Mucosa of rectum (tissue), 2 donors: ENCODE measurements at regions not wholly inside any gene's neighbourhood (a gene's known extent, or its start where the extent isn't known, plus 50 kb on each side); places are given as distances from the start of the nearest gene placed in this dataset.

Experiments
- H3K27ac ChIP-seq, 2 donors: one replicate each; pipeline ENCODE4 v1.7.0; 2013; ENCODE audit warnings: inconsistent platforms in 2 of 2, low read depth in 2 of 2, low read length in 2 of 2
- H3K27me3 ChIP-seq, 2 donors: one replicate each; pipeline ENCODE4 v1.7.0; 2013; ENCODE audit warnings: low read length in 2 of 2; ENCODE audit not compliant: control insufficient read depth in 2 of 2, insufficient read depth in 2 of 2
- H3K36me3 ChIP-seq, 2 donors: one replicate each; pipeline ENCODE4 v1.7.0; 2013; ENCODE audit warnings: low read length in 2 of 2; ENCODE audit not compliant: control insufficient read depth in 2 of 2, insufficient read depth in 2 of 2
- H3K4me1 ChIP-seq, 2 donors: one replicate each; pipeline ENCODE4 v1.7.0; 2013; ENCODE audit warnings: low read length in 2 of 2, mild to moderate bottlenecking in 1 of 2; ENCODE audit not compliant: control insufficient read depth in 2 of 2, insufficient read depth in 2 of 2
- H3K4me3 ChIP-seq, 2 donors: one replicate each; pipeline ENCODE4 v1.7.0; 2013; ENCODE audit warnings: low read length in 2 of 2
- H3K9ac ChIP-seq, 2 donors: one replicate each; pipeline ENCODE4 v1.7.0; 2013; ENCODE audit warnings: low read length in 2 of 2, low read depth in 1 of 2, mild to moderate bottlenecking in 1 of 2
- H3K9me3 ChIP-seq, 2 donors: one replicate each; pipeline ENCODE4 v1.7.0; 2013; ENCODE audit warnings: low read length in 2 of 2; ENCODE audit not compliant: control insufficient read depth in 2 of 2
- donor health status: healthy.
- donor health status: Normal muscosa, but diverticular disease.

GRCh38 chr2:160952464-160953254 is 207.6 kb upstream of the TANK start:
- Histone ChIP-seq H3K9me3 (no peaks in the 10 kb centered on the region), H3K9ac (no peak overlapping the region), H3K27ac (peak overlapping the region in 1 of 2 donors; percentile 10), H3K27me3 (no peaks in the 10 kb centered on the region), H3K36me3 (no peaks in the 10 kb centered on the region), H3K4me3 (peak overlapping the region in 1 of 2 donors; percentile 43), H3K4me1 (no peaks in the 10 kb centered on the region)

GRCh38 chr2:160955578-160955977 is 204.7 kb upstream of the TANK start:
- Histone ChIP-seq H3K27me3 (no peaks in the 10 kb centered on the region), H3K9me3 (no peaks in the 10 kb centered on the region), H3K36me3 (no peaks in the 10 kb centered on the region), H3K9ac (no peak overlapping the region), H3K4me1 (no peaks in the 10 kb centered on the region), H3K27ac (no peak overlapping the region), H3K4me3 (no peak overlapping the region)

DNA sequence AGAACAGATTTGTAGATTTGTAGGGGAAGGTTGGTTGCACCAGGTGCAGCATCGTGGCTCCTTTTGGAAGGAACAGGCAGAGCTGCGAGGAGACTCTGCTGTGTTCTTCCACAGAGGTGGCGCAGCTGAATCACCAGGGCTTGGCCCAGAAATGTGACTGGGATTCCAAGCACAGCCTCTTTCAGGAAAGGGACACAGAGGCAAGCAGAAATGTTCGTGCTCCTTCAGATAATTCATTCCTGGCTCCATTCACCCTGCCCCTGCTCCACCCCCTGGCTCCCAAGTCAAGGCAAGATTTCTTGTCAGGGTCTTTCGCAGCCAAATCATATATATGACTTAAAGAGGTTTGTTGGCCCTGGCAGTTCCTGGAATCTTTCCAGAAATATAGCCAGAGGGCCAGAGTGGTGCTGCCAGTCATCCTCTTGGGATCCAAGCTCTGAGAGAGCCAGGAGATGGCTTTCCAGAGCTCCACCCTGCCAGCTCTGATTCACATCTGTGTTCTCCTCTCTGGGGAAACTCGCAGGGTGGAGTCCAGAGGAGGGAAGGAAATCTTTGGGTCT is 203.9 kb upstream of the TANK start:
- no peak overlapping the region for H3K4me3 ChIP-seq
- no peaks in the 10 kb centered on the region for H3K36me3 ChIP-seq
- no peaks in the 10 kb centered on the region for H3K27me3 ChIP-seq
- H3K9ac ChIP-seq, result no peak overlapping the region
- no peak overlapping the region for H3K27ac ChIP-seq
- no peaks in the 10 kb centered on the region for H3K4me1 ChIP-seq
- H3K9me3 ChIP-seq, result no peaks in the 10 kb centered on the region

- no peaks in the 10 kb centered on the region for H3K9me3 ChIP-seq
- no peaks in the 10 kb centered on the region for H3K36me3 ChIP-seq
- H3K4me1 ChIP-seq, result no peaks in the 10 kb centered on the region
- no peak overlapping the region for H3K9ac ChIP-seq
- no peak overlapping the region for H3K27ac ChIP-seq
- H3K4me3 ChIP-seq, result no peak overlapping the region
- H3K27me3 ChIP-seq, result peaks cover 0 to 3% of the 10 kb centered on the region in 2 donors
These were observed 196.3 kb upstream of the TANK start for GRCh38 chr2:160963957-160964356.

DNA sequence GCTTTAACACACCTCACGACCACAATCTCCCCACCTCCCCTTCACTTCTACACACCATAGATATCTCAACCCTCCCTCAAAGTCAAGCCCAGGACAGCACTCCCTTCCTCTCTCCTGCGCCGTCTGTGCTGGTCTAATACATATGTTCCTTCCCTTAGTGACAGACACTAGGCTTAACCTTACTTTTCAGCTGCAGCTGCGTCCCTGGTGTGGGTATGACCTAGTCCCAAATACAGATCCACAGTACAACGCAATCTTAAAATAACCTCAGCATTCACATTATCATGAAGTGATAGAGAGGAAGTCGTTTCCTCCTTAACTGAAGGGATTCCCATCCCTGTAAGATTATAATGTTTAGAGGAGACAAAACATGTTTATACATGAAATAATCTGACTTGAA is 192.7 kb upstream of the TANK start:
- H3K27me3 ChIP-seq, result peaks cover 0 to 3% of the 10 kb centered on the region in 2 donors
- no peak overlapping the region for H3K27ac ChIP-seq
- no peaks in the 10 kb centered on the region for H3K4me1 ChIP-seq
- H3K4me3 ChIP-seq, result no peak overlapping the region
- no peaks in the 10 kb centered on the region for H3K9me3 ChIP-seq
- H3K36me3 ChIP-seq, result no peaks in the 10 kb centered on the region
- no peak overlapping the region for H3K9ac ChIP-seq

DNA sequence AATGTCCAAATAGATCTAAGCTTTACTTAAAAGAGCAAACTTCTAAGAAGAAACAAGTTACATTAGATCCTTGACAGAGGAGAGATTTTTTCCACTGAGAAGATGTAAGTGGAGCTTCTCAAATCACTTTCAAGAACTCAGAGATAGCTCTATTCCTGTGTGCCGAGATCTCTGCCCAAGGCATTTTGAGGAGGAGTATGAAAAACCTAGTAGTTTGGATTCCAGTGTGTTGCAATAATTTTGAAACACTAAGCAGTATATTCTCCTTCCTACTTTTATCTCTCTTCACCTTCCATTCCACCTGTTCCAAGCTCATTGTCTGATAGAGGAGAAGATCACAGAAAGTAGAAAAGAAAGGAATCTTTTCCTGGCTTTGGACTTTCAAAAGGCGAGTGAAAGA is 192.0 kb upstream of the TANK start:
- H3K27me3 ChIP-seq, result peaks cover 0 to 3% of the 10 kb centered on the region in 2 donors
- H3K27ac ChIP-seq, result no peak overlapping the region
- H3K4me1 ChIP-seq, result no peaks in the 10 kb centered on the region
- H3K9me3 ChIP-seq, result no peaks in the 10 kb centered on the region
- no peak overlapping the region for H3K4me3 ChIP-seq
- H3K36me3 ChIP-seq, result no peaks in the 10 kb centered on the region
- H3K9ac ChIP-seq, result no peak overlapping the region

- Histone ChIP-seq H3K9ac (no peak overlapping the region), H3K27me3 (peaks cover 0 to 3% of the 10 kb centered on the region in 2 donors), H3K9me3 (no peaks in the 10 kb centered on the region), H3K36me3 (no peaks in the 10 kb centered on the region), H3K4me1 (no peaks in the 10 kb centered on the region), H3K4me3 (peak overlapping the region; percentile 46 to 70), H3K27ac (peak overlapping the region; percentile 46 to 55)
These were observed 189.9 kb upstream of the TANK start for GRCh38 chr2:160970052-160970965.

DNA sequence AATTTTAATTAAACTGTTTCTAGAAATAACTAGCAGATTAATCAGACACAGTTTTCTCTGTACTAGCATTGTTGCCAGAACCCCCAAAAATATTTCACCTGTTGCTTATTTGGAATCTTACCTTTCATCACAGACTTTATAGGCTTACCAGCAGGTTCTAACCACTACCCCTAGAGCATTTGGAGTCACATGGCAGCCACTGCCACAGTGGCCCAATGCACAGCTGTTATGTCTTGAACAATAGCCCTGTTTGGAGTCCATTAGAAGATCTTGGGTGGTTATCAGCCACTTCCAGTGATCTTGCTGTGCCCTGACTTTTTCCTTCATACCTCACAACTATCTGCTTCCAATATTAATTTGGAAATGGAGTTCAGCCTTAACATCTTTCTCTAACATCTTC is 186.2 kb upstream of the TANK start:
- H3K27me3 ChIP-seq, result no peaks in the 10 kb centered on the region
- H3K36me3 ChIP-seq, result no peaks in the 10 kb centered on the region
- no peak overlapping the region for H3K9ac ChIP-seq
- H3K9me3 ChIP-seq, result no peaks in the 10 kb centered on the region
- no peaks in the 10 kb centered on the region for H3K4me1 ChIP-seq
- H3K27ac ChIP-seq, result no peak overlapping the region
- H3K4me3 ChIP-seq, result no peak overlapping the region

DNA sequence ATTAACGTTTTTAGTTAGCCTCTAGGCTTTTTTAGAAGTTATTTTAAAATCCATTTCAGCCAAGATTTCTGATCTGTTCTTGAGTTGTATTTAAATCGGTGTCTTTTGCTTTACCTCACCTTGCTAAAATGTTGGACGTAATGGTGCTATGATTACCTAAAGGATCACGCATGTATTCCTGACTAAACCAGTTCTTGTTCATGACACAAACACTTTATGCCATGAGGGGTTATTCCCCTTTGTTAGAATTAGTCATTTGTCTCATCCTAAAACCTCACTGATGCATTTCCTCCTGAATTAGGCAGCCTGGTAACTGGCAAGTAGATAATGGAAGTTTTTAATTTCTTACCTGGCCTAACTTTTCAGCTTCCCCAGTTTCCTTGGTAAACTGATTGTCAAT is 185.4 kb upstream of the TANK start:
- Histone ChIP-seq H3K4me3 (no peak overlapping the region), H3K27me3 (no peaks in the 10 kb centered on the region), H3K9me3 (no peaks in the 10 kb centered on the region), H3K9ac (no peak overlapping the region), H3K4me1 (no peaks in the 10 kb centered on the region), H3K27ac (no peak overlapping the region), H3K36me3 (no peaks in the 10 kb centered on the region)

GRCh38 chr2:160976797-160977196 is 183.4 kb upstream of the TANK start:
- Histone ChIP-seq H3K27me3 (no peaks in the 10 kb centered on the region), H3K9ac (no peak overlapping the region), H3K4me3 (no peak overlapping the region), H3K4me1 (no peaks in the 10 kb centered on the region), H3K36me3 (no peaks in the 10 kb centered on the region), H3K9me3 (no peaks in the 10 kb centered on the region), H3K27ac (no peak overlapping the region)
